ENCODE measurements at regions not wholly inside any gene's neighbourhood (a gene's known extent, or its start where the extent isn't known, plus 50 kb on each side); places are given as distances from the start of the nearest gene placed in this dataset.

DNA sequence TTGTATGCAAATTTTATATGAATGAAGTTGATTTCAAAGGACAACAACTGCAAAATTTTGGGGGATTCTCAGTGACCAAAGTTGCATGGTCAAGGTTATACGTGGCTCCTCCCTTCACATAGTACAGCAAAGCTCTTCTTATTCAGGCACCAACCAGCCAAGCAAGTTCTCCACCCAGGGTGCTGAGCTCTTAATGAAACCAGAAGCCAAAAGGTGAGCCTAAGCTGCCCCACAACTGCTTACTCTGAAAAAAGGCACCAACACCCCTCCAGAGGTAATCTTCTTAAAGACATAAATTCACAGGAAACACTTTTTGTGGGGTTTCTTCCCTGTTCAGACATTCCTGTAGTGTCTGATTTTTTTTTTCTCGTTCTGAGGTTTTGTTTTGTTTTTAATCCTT is 106.1 kb upstream of the GMNC start:
- TF ChIP-seq PPARA (CRISPR knock-in tag; IDR thresholded peaks at IDR 0.05; ENCODE audit: borderline replicate concordance) (no peak), ZNF565 (CRISPR knock-in tag; conservative IDR thresholded peaks at IDR 0.05; ENCODE audit: low read depth) (no peak), ZNF8 (CRISPR knock-in tag; IDR thresholded peaks at IDR 0.05) (no peak), ESRRG (CRISPR knock-in tag; IDR thresholded peaks at IDR 0.05) (no peak), TCF4 (CRISPR knock-in tag; IDR thresholded peaks at IDR 0.05; ENCODE audit: borderline replicate concordance) (no peak), CSDC2 (CRISPR knock-in tag; IDR thresholded peaks at IDR 0.05) (no peak), GLIS3 (CRISPR knock-in tag; IDR thresholded peaks at IDR 0.05) (no peak), ZNF70 (CRISPR knock-in tag; IDR thresholded peaks at IDR 0.05) (no peak), ARNTL (CRISPR knock-in tag; IDR thresholded peaks at IDR 0.05; ENCODE audit: borderline replicate concordance, low read depth) (no peak), ZFP3 (CRISPR knock-in tag; IDR thresholded peaks at IDR 0.05) (no peak)
- TF ChIP-seq, protein P1, sequence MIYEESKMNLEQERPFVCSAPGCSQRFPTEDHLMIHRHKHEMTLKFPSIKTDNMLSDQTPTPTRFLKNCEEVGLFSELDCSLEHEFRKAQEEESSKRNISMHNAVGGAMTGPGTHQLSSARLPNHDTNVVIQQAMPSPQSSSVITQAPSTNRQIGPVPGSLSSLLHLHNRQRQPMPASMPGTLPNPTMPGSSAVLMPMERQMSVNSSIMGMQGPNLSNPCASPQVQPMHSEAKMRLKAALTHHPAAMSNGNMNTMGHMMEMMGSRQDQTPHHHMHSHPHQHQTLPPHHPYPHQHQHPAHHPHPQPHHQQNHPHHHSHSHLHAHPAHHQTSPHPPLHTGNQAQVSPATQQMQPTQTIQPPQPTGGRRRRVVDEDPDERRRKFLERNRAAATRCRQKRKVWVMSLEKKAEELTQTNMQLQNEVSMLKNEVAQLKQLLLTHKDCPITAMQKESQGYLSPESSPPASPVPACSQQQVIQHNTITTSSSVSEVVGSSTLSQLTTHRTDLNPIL (CRISPR knock-in tag; IDR thresholded peaks at IDR 0.05; ENCODE audit: low read depth), result no peak

All from SK-N-SH treated with all-trans-retinoic acid at 6 μM for 48 hours (cell line).